ENCODE measurements at regions not wholly inside any gene's neighbourhood (a gene's known extent, or its start where the extent isn't known, plus 50 kb on each side); places are given as distances from the start of the nearest gene placed in this dataset.
"Not testable (repeated sequence)": the region's sequence is repeated elsewhere in the genome, so short reads cannot be mapped to it uniquely, and the experiment has no call there.

- Histone ChIP-seq H3K27me3 (ENCODE audit: low read depth) (no peaks in the 10 kb centered on the region), H3K4me3 (no peak overlapping the region), H3K9me3 (no peaks in the 10 kb centered on the region), H3K36me3 (replicated peaks) (no peaks in the 10 kb centered on the region), H3K4me1 (peaks cover 9% of the 10 kb centered on the region)
- no peak for DNase-seq (ENCODE audit: low spot score in 2 of 2)
- in situ Hi-C loops (cut with MboI; ENCODE audit: low sequenced_read_pairs), result no loop called here
These were observed 320.6 kb upstream of the TFPI start for GRCh38 chr2:187874786-187875185.

- Histone ChIP-seq H3K4me1 (peaks cover 11% of the 10 kb centered on the region), H3K27me3 (ENCODE audit: low read depth) (no peaks in the 10 kb centered on the region), H3K9me3 (no peaks in the 10 kb centered on the region), H3K36me3 (replicated peaks) (no peaks in the 10 kb centered on the region), H3K4me3 (no peak overlapping the region)
- DNase-seq (ENCODE audit: low spot score in 2 of 2), result no peak
- in situ Hi-C loops (cut with MboI; ENCODE audit: low sequenced_read_pairs), result no loop called here
These were observed 321.3 kb upstream of the TFPI start for GRCh38 chr2:187875261-187876141.

- H3K9me3 ChIP-seq, result no peaks in the 10 kb centered on the region
- no peak overlapping the region for H3K4me3 ChIP-seq
- H3K4me1 ChIP-seq, result peaks cover 11% of the 10 kb centered on the region
- H3K27me3 ChIP-seq (ENCODE audit: low read depth), result no peaks in the 10 kb centered on the region
- H3K36me3 ChIP-seq (replicated peaks), result no peaks in the 10 kb centered on the region
- in situ Hi-C loops (cut with MboI; ENCODE audit: low sequenced_read_pairs), result no loop called here
- no peak for DNase-seq (ENCODE audit: low spot score in 2 of 2)
These were observed 322.3 kb upstream of the TFPI start for GRCh38 chr2:187876554-187876953.

- in situ Hi-C loops (cut with MboI; ENCODE audit: low sequenced_read_pairs), result no loop called here
These were observed 323.2 kb upstream of the TFPI start for GRCh38 chr2:187877391-187877790.

GRCh38 chr2:187878112-187878511, 323.9 kb upstream of the TFPI start:
- H3K9me3 ChIP-seq, result no peaks in the 10 kb centered on the region
- H3K4me1 ChIP-seq, result peaks cover 11% of the 10 kb centered on the region
- no peaks in the 10 kb centered on the region for H3K27me3 ChIP-seq (ENCODE audit: low read depth)
- H3K4me3 ChIP-seq, result no peak overlapping the region
- no peaks in the 10 kb centered on the region for H3K36me3 ChIP-seq (replicated peaks)
- in situ Hi-C loops (cut with MboI; ENCODE audit: low sequenced_read_pairs), result no loop called here
- DNase-seq (ENCODE audit: low spot score in 2 of 2), result no peak

More at GRCh38 chr2:187877391-187877790, 323.2 kb upstream of the TFPI start:
- H3K4me3 ChIP-seq, result no peak overlapping the region
- no peaks in the 10 kb centered on the region for H3K27me3 ChIP-seq (ENCODE audit: low read depth)
- peaks cover 11% of the 10 kb centered on the region for H3K4me1 ChIP-seq
- no peaks in the 10 kb centered on the region for H3K36me3 ChIP-seq (replicated peaks)
- no peak for DNase-seq (ENCODE audit: low spot score in 2 of 2)
- no peaks in the 10 kb centered on the region for H3K9me3 ChIP-seq

GRCh38 chr2:187879491-187879890, 325.3 kb upstream of the TFPI start:
- H3K4me1 ChIP-seq, result peaks cover 11% of the 10 kb centered on the region
- in situ Hi-C loops (cut with MboI; ENCODE audit: low sequenced_read_pairs), result no loop called here
- H3K4me3 ChIP-seq, result no peak overlapping the region
- no peaks in the 10 kb centered on the region for H3K9me3 ChIP-seq
- no peaks in the 10 kb centered on the region for H3K27me3 ChIP-seq (ENCODE audit: low read depth)
- DNase-seq (ENCODE audit: low spot score in 2 of 2), result peak; percentile 15 to 45
- no peaks in the 10 kb centered on the region for H3K36me3 ChIP-seq (replicated peaks)

- in situ Hi-C loops (cut with MboI; ENCODE audit: low sequenced_read_pairs), result no loop called here
- no peak for DNase-seq (ENCODE audit: low spot score in 2 of 2)
- Histone ChIP-seq H3K4me3 (no peak overlapping the region), H3K27me3 (ENCODE audit: low read depth) (no peaks in the 10 kb centered on the region), H3K36me3 (replicated peaks) (no peaks in the 10 kb centered on the region), H3K9me3 (no peaks in the 10 kb centered on the region), H3K4me1 (peaks cover 7% of the 10 kb centered on the region)
These were observed 329.8 kb upstream of the TFPI start for GRCh38 chr2:187884003-187884402.

- in situ Hi-C loops (cut with MboI; ENCODE audit: low sequenced_read_pairs), result no loop called here
These were observed 336.5 kb upstream of the TFPI start for GRCh38 chr2:187890690-187891089.

GRCh38 chr2:187900021-187900420, 345.8 kb upstream of the TFPI start:
- Histone ChIP-seq H3K36me3 (replicated peaks) (no peaks in the 10 kb centered on the region), H3K4me3 (no peak overlapping the region), H3K27me3 (ENCODE audit: low read depth) (no peaks in the 10 kb centered on the region), H3K9me3 (no peaks in the 10 kb centered on the region), H3K4me1 (no peaks in the 10 kb centered on the region)
- DNase-seq (ENCODE audit: low spot score in 2 of 2), result no peak
- in situ Hi-C loops (cut with MboI; ENCODE audit: low sequenced_read_pairs), result no loop called here

More at GRCh38 chr2:187890690-187891089, 336.5 kb upstream of the TFPI start:
- Histone ChIP-seq H3K4me3 (no peak overlapping the region), H3K36me3 (replicated peaks) (no peaks in the 10 kb centered on the region), H3K9me3 (no peaks in the 10 kb centered on the region), H3K27me3 (ENCODE audit: low read depth) (no peaks in the 10 kb centered on the region), H3K4me1 (no peaks in the 10 kb centered on the region; the same call in 1 of the 2 replicates)
- no peak for DNase-seq (ENCODE audit: low spot score in 2 of 2)

GRCh38 chr2:187906021-187906420, 351.8 kb upstream of the TFPI start:
- Histone ChIP-seq H3K9me3 (no peaks in the 10 kb centered on the region), H3K27me3 (ENCODE audit: low read depth) (no peaks in the 10 kb centered on the region), H3K36me3 (replicated peaks) (no peaks in the 10 kb centered on the region), H3K4me3 (no peak overlapping the region), H3K4me1 (no peaks in the 10 kb centered on the region; the same call in 1 of the 2 replicates)
- in situ Hi-C loops (cut with MboI; ENCODE audit: low sequenced_read_pairs), result no loop called here
- no peak for DNase-seq (ENCODE audit: low spot score in 2 of 2)

- DNase-seq (ENCODE audit: low spot score in 2 of 2); H3K9me3 ChIP-seq; H3K4me3 ChIP-seq; H3K36me3 ChIP-seq (replicated peaks); H3K27me3 ChIP-seq (ENCODE audit: low read depth); in situ Hi-C loops (cut with MboI; ENCODE audit: low sequenced_read_pairs); H3K4me1 ChIP-seq: not testable (repeated sequence)
These were observed 356.7 kb upstream of the TFPI start for GRCh38 chr2:187910922-187911321.

- Histone ChIP-seq H3K36me3 (replicated peaks) (no peaks in the 10 kb centered on the region), H3K27me3 (ENCODE audit: low read depth) (no peaks in the 10 kb centered on the region), H3K9me3 (no peaks in the 10 kb centered on the region), H3K4me1 (peaks cover 8% of the 10 kb centered on the region), H3K4me3 (no peak overlapping the region)
- DNase-seq (ENCODE audit: low spot score in 2 of 2), result no peak
- in situ Hi-C loops (cut with MboI; ENCODE audit: low sequenced_read_pairs), result no loop called here
These were observed 358.7 kb upstream of the TFPI start for GRCh38 chr2:187912950-187913349.

- Histone ChIP-seq H3K36me3 (replicated peaks) (no peaks in the 10 kb centered on the region), H3K4me3 (no peak overlapping the region), H3K9me3 (no peaks in the 10 kb centered on the region), H3K27me3 (ENCODE audit: low read depth) (no peaks in the 10 kb centered on the region), H3K4me1 (peaks cover 8% of the 10 kb centered on the region)
- no peak for DNase-seq (ENCODE audit: low spot score in 2 of 2)
- in situ Hi-C loops (cut with MboI; ENCODE audit: low sequenced_read_pairs), result no loop called here
These were observed 361.6 kb upstream of the TFPI start for GRCh38 chr2:187915810-187916209.

GRCh38 chr2:187916799-187917198, 362.6 kb upstream of the TFPI start:
- H3K27me3 ChIP-seq (ENCODE audit: low read depth), result no peaks in the 10 kb centered on the region
- H3K36me3 ChIP-seq (replicated peaks), result no peaks in the 10 kb centered on the region
- in situ Hi-C loops (cut with MboI; ENCODE audit: low sequenced_read_pairs), result no loop called here
- DNase-seq (ENCODE audit: low spot score in 2 of 2), result no peak
- H3K4me3 ChIP-seq, result no peak overlapping the region
- H3K4me1 ChIP-seq, result peaks cover 8% of the 10 kb centered on the region
- H3K9me3 ChIP-seq, result no peaks in the 10 kb centered on the region
